Endothelial cell (in vitro differentiated cells): ENCODE measurements at regions not wholly inside any gene's neighbourhood (a gene's known extent, or its start where the extent isn't known, plus 50 kb on each side); places are given as distances from the start of the nearest gene placed in this dataset.

ENCODE experiments used
- DNase-seq: peaks from one replicate; pipeline ENCODE4 v3.0.0; 2021; ENCODE audit warnings: low spot score
- H3K27ac Mint-ChIP-seq: one replicate; pipeline ENCODE4 v1.8.0; 2021; ENCODE audit warnings: mixed read lengths, inconsistent platforms; ENCODE audit not compliant: unreplicated experiment
- H3K27me3 Mint-ChIP-seq: one replicate; pipeline ENCODE4 v1.8.0; 2021; ENCODE audit warnings: mild to moderate bottlenecking, moderate library complexity, mixed read lengths, inconsistent platforms; ENCODE audit not compliant: unreplicated experiment
- H3K36me3 Mint-ChIP-seq: one replicate; pipeline ENCODE4 v1.8.0; 2021; ENCODE audit warnings: mild to moderate bottlenecking, low read depth, mixed read lengths, inconsistent platforms; ENCODE audit not compliant: unreplicated experiment
- H3K4me1 Mint-ChIP-seq: one replicate; pipeline ENCODE4 v1.8.0; 2021; ENCODE audit warnings: mild to moderate bottlenecking, mixed read lengths, inconsistent platforms; ENCODE audit not compliant: unreplicated experiment
- H3K4me3 Mint-ChIP-seq: one replicate; pipeline ENCODE4 v1.8.0; 2021; ENCODE audit warnings: mild to moderate bottlenecking, mixed read lengths, inconsistent platforms; ENCODE audit not compliant: unreplicated experiment
- H3K9me3 Mint-ChIP-seq: one replicate; pipeline ENCODE4 v1.8.0; 2021; ENCODE audit warnings: mixed read lengths, inconsistent platforms; ENCODE audit not compliant: unreplicated experiment
- CTCF ChIP-seq: fragments of 200-600 bp; sonication (generic); IDR thresholded peaks from one replicate; pipeline ENCODE4 v1.5.0; 2021; ENCODE audit warnings: antibody characterized with exemption; ENCODE audit not compliant: unreplicated experiment

GRCh38 chr5:44714871-44715561 lies 93.7 kb upstream of the MRPS30 start:
- Mint-ChIP-seq H3K9me3 (no peaks in the 10 kb centered on the region), H3K4me1 (no peaks in the 10 kb centered on the region), H3K36me3 (no peaks in the 10 kb centered on the region), H3K4me3 (no peak overlapping the region), H3K27me3 (no peaks in the 10 kb centered on the region), H3K27ac (no peak overlapping the region)
- TF ChIP-seq CTCF: no peak
- no peak for DNase-seq

- no peaks in the 10 kb centered on the region for H3K9me3 Mint-ChIP-seq
- H3K36me3 Mint-ChIP-seq: no peaks in the 10 kb centered on the region
- DNase-seq: no peak
- no peak overlapping the region for H3K4me3 Mint-ChIP-seq
- H3K4me1 Mint-ChIP-seq: no peaks in the 10 kb centered on the region
- no peak for TF ChIP-seq CTCF
- no peak overlapping the region for H3K27ac Mint-ChIP-seq
- H3K27me3 Mint-ChIP-seq: no peaks in the 10 kb centered on the region
Observed at GRCh38 chr5:44713446-44713845, 95.3 kb upstream of the MRPS30 start.

- no peaks in the 10 kb centered on the region for H3K36me3 Mint-ChIP-seq
- H3K4me1 Mint-ChIP-seq: no peaks in the 10 kb centered on the region
- no peak overlapping the region for H3K27ac Mint-ChIP-seq
- TF ChIP-seq CTCF: no peak
- no peak overlapping the region for H3K4me3 Mint-ChIP-seq
- no peaks in the 10 kb centered on the region for H3K27me3 Mint-ChIP-seq
- no peaks in the 10 kb centered on the region for H3K9me3 Mint-ChIP-seq
- DNase-seq: no peak
Observed at GRCh38 chr5:44711901-44712300, 96.8 kb upstream of the MRPS30 start.

GRCh38 chr5:44708602-44709001 lies 100.1 kb upstream of the MRPS30 start:
- Mint-ChIP-seq H3K27ac (no peak overlapping the region), H3K4me1 (no peaks in the 10 kb centered on the region), H3K9me3 (no peaks in the 10 kb centered on the region), H3K27me3 (no peaks in the 10 kb centered on the region), H3K4me3 (no peak overlapping the region), H3K36me3 (no peaks in the 10 kb centered on the region)
- no peak for DNase-seq
- TF ChIP-seq CTCF: no peak

- no peak overlapping the region for H3K27ac Mint-ChIP-seq
- no peak for DNase-seq
- no peaks in the 10 kb centered on the region for H3K27me3 Mint-ChIP-seq
- H3K4me1 Mint-ChIP-seq: no peaks in the 10 kb centered on the region
- H3K36me3 Mint-ChIP-seq: no peaks in the 10 kb centered on the region
- no peaks in the 10 kb centered on the region for H3K9me3 Mint-ChIP-seq
- H3K4me3 Mint-ChIP-seq: no peak overlapping the region
- TF ChIP-seq CTCF: no peak
Observed at GRCh38 chr5:44707721-44708120, 101.0 kb upstream of the MRPS30 start.
